Thymus (tissue), 11 donors: ENCODE measurements at regions not wholly inside any gene's neighbourhood (a gene's known extent, or its start where the extent isn't known, plus 50 kb on each side); places are given as distances from the start of the nearest gene placed in this dataset.

Experiments used
- DNase-seq, 9 donors: peaks; one replicate each; pipeline ENCODE4 v3.0.0-alpha.2; 2013; ENCODE audit warnings: low spot score in 9 of 9, low read depth in 6 of 9, missing footprints in 1 of 9
- H3K27ac ChIP-seq, 2 donors: one replicate each; pipeline ENCODE4 v1.5.1; 2013; ENCODE audit warnings: control low read depth in 1 of 2, low read depth in 1 of 2, low read length in 1 of 2, mild to moderate bottlenecking in 1 of 2, moderate library complexity in 1 of 2
- H3K27me3 ChIP-seq, 2 donors: one replicate each; pipeline ENCODE4 v1.5.1; 2013; ENCODE audit warnings: low read length in 1 of 2; ENCODE audit not compliant: control insufficient read depth in 2 of 2, insufficient read depth in 1 of 2
- H3K36me3 ChIP-seq, 2 donors: one replicate each; pipeline ENCODE4 v1.5.1; 2013; ENCODE audit warnings: low read length in 1 of 2, mild to moderate bottlenecking in 1 of 2, moderate library complexity in 1 of 2; ENCODE audit not compliant: control insufficient read depth in 2 of 2, insufficient read depth in 2 of 2
- H3K4me1 ChIP-seq, 2 donors: one replicate each; pipeline ENCODE4 v1.5.1; 2013; ENCODE audit warnings: low read length in 2 of 2; ENCODE audit not compliant: control insufficient read depth in 2 of 2, insufficient read depth in 2 of 2
- H3K4me3 ChIP-seq, 2 donors: one replicate each; pipeline ENCODE4 v1.5.1; 2013; ENCODE audit warnings: low read length in 2 of 2, control low read depth in 1 of 2, mild to moderate bottlenecking in 1 of 2
- H3K9me3 ChIP-seq, 2 donors: one replicate each; pipeline ENCODE4 v1.5.1; 2013; ENCODE audit warnings: low read length in 1 of 2, mild to moderate bottlenecking in 1 of 2; ENCODE audit not compliant: control insufficient read depth in 2 of 2, insufficient read depth in 1 of 2
- WGBS: extraction: QIAGEN DNeasy Blood & Tissue Kit; methylation state at CpG from one replicate; pipeline ENCODE4 v1.1.7; 2013; 5-methylcytosine and 5-hydroxymethylcytosine counted together
- donor health status: healthy.

DNA sequence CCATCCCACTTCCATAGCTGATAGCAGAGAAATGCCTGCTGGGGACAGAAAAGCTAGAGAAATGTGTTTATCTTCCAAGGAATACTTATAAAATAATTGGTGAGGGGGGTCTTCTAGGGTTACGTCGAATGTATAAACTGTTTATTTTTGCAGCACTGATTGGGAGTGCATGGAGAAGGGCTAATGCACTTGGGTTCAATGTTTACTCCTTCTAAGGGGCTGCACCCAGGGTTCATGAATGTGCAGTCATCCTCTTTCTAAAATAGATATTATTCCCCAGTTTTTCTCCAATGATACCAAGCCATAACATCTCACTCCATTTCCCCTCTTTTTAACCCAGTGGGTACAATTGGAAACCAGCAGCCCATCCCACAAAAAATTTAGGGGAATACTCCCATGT, 336.9 kb downstream of the ETS1 start:
- Histone ChIP-seq H3K9me3 (no peaks in the 10 kb centered on the region), H3K4me3 (no peak overlapping the region), H3K4me1 (no peaks in the 10 kb centered on the region), H3K27me3 (no peaks in the 10 kb centered on the region), H3K27ac (no peak overlapping the region), H3K36me3 (no peaks in the 10 kb centered on the region)
- DNase-seq, result no peak
- 98% methylated on average over 2 of the region's 2 CpGs for WGBS

DNA sequence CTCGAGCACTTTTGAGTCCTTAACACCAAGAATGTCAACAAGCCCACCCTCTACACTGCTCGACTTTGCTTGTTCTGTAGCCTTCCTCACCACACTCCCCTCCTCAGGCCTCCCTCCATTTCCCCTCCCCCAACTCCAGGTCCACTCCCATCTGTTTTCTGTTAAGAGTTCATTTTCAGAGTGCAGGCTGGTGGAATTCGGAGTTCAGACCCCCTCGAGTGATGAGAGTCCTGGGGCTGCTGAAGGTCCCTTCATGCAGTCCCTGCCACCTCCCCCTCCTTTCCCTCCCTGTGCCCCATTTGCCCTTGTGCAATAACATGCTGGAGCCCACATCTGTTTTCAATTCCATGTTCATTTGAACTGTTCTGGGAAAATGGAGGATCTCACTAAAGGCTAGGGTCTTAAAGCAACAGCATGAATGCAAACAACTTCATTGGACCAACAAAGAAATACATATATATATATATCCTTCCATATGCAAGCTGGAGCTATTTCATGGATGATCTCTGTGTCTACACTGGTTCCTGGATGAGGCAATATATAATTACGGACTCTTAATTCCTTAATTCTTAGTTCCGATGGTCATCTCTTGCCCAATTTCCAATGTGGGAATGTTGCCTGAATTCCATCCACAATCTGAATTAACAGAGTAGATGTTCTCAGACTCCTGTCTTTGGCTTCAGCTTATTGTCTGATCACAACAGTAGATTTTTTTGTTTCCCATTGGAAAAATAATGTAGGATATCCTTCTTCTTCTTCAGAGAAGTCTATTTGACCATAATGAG, 340.4 kb downstream of the ETS1 start:
- H3K4me1 ChIP-seq, result no peaks in the 10 kb centered on the region
- no peak for DNase-seq
- H3K9me3 ChIP-seq, result no peaks in the 10 kb centered on the region
- 96% methylated on average over 6 of the region's 6 CpGs for WGBS
- no peak overlapping the region for H3K4me3 ChIP-seq
- no peak overlapping the region for H3K27ac ChIP-seq
- H3K36me3 ChIP-seq, result no peaks in the 10 kb centered on the region
- no peaks in the 10 kb centered on the region for H3K27me3 ChIP-seq

DNA sequence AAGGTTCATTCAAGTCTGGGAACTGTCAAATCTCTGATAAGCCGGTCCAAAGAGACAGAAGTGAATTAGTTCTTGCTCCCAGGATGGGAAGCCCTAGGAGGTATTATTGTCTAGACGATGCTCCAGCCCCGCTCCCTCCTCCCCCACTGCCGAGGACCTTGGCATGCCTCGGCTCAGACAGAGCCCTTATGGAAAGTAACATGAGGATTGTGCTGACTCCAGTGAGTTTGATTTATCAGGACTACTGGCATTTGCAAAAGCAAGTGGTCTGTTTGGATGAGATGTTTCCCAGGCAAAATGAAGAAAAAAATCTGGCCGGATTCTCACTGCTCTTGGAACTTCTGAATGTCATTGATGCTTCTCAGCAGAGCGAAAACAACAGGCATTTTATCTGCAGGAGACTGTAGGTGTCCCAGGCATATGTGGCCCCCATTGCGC, 341.0 kb downstream of the ETS1 start:
- Histone ChIP-seq H3K36me3 (no peaks in the 10 kb centered on the region), H3K4me1 (no peaks in the 10 kb centered on the region), H3K4me3 (no peak overlapping the region), H3K27me3 (no peaks in the 10 kb centered on the region), H3K27ac (no peak overlapping the region), H3K9me3 (no peaks in the 10 kb centered on the region)
- WGBS, result 93% methylated on average over 8 of the region's 8 CpGs
- no peak for DNase-seq

DNA sequence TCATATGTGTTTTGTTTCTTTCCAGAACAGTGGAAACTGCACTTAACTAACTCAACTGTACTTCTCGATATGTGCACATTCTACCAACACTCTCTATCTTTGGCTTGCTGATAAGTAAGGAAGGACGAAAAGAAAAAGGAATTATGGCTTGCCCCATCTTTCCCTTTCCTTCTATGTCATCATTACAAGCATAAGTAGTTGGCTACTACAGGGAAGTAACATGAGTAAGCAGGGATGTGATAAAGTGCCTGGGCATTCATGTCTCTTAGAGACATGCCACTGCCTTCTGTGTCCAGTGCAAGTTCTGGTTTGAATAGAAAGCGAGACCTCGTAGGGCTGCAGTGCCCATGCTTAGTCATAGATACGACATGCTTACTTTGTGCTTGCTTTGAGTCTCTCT, 342.5 kb downstream of the ETS1 start:
- Histone ChIP-seq H3K27ac (no peak overlapping the region), H3K27me3 (no peaks in the 10 kb centered on the region), H3K4me3 (no peak overlapping the region), H3K9me3 (no peaks in the 10 kb centered on the region), H3K4me1 (no peaks in the 10 kb centered on the region), H3K36me3 (no peaks in the 10 kb centered on the region)
- WGBS, result 98% methylated on average over 5 of the region's 5 CpGs
- DNase-seq, result no peak

DNA sequence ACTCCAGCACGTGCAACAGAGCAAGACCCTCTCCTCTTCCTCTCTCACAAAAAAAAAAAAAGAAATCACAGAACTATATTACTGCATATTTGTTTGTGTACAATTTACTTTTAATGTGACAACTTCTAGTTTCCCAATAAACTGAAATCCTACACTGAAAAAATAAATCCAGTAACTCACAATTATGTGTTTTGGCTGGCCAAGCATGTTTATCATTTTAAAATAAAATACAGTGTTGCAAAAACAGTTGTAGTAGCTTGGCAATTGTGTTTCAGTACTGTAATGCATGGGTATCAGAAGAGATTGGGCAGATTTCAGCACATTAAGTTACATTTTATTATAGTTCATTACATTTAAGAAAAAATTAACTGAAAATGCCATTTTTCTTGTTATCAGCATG, 344.9 kb downstream of the ETS1 start:
- Histone ChIP-seq H3K27me3 (no peaks in the 10 kb centered on the region), H3K36me3 (no peaks in the 10 kb centered on the region), H3K27ac (no peak overlapping the region), H3K4me3 (no peak overlapping the region), H3K4me1 (peaks cover 0 to 5% of the 10 kb centered on the region in 2 donors), H3K9me3 (no peaks in the 10 kb centered on the region)
- DNase-seq, result no peak
- 92% methylated on average over 1 of the region's 1 CpG for WGBS

DNA sequence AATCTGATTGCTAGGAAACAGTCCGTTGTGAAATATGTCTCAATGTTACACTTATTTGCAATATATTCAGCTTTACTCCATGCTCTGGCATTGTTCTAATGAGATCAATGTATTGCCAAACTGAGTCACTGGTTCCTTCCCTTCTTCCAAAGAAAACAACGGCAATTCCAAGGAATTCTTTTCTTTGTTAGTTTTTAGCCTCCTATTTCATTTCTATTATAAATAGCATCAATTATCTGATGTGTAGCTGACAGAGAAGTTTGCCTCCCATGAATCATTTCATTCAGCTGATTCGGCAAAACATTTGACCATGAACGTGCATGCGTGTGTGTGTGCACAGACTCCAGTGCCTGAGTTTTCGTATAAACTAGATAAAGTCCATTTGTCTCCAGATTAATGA, 346.8 kb downstream of the ETS1 start:
- H3K27me3 ChIP-seq, result no peaks in the 10 kb centered on the region
- no peaks in the 10 kb centered on the region for H3K9me3 ChIP-seq
- H3K36me3 ChIP-seq, result no peaks in the 10 kb centered on the region
- DNase-seq, result no peak
- H3K27ac ChIP-seq, result no peak overlapping the region
- 93% methylated on average over 6 of the region's 6 CpGs for WGBS
- H3K4me1 ChIP-seq, result peaks cover 0 to 5% of the 10 kb centered on the region in 2 donors
- H3K4me3 ChIP-seq, result no peak overlapping the region

DNA sequence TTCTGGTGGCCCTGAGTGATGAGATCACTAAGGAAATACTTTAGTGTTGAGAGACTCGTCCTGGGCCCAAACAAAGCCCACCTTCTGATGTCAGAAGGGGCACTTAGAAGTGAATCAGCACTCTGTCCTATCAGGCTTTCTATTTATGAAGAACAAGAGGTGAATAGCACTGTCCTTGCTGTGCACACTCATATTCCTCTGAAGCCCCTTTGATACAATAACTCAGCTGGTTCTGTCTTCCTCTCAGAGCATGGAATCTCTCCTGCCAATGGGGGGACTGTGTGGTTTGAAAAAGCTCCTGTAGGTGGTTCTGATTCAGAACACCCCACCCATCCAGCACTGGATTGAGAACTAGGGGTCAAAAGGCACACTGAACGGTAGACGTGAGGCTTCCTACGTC, 348.1 kb downstream of the ETS1 start:
- Histone ChIP-seq H3K4me1 (peaks cover 0 to 5% of the 10 kb centered on the region in 2 donors), H3K27me3 (no peaks in the 10 kb centered on the region), H3K36me3 (no peaks in the 10 kb centered on the region), H3K4me3 (no peak overlapping the region), H3K27ac (peak overlapping the region in 1 of 2 donors; percentile 15), H3K9me3 (no peaks in the 10 kb centered on the region)
- DNase-seq, result peak in 2 of 9 donors; percentile 5 to 13
- 80% methylated on average over 4 of the region's 4 CpGs for WGBS

DNA sequence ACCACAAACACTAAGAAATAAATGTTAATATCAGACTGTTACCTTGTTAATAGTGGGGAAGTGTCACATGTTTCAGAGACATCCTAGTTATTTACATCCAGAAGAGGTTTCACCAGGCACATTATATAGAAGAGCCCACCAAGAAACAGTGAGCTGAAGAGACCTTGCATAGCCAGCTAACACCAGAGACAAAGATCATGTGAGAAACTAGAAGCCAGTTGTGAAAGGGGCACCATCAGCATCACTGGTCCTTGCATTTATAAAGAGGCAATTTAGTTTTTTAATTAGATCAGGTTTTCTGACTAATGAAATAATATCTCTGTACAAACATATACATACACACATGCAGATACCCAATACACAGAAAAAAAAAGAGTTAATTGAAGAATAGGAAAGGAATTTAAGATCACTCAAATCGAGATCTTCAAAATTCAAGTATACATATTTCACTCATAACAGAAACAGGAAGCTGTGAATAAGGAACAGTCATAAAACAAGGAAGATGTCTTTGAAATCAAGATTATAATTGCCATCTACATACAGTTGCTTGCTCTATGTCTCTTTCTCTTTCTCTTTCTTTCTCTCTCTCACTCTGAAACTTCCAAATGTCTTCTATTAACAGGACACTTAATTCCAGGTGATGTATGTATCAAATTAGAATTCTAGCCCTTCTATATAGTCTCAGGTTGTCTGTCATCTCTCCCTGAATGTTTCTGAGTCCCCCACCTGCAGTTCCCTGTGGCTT, 348.7 kb downstream of the ETS1 start:
- peaks cover 0 to 5% of the 10 kb centered on the region in 2 donors for H3K4me1 ChIP-seq
- H3K27me3 ChIP-seq, result no peaks in the 10 kb centered on the region
- peak overlapping the region in 1 of 2 donors; percentile 15 for H3K27ac ChIP-seq
- WGBS, result 7% methylated on average over 1 of the region's 1 CpG
- no peaks in the 10 kb centered on the region for H3K9me3 ChIP-seq
- no peak overlapping the region for H3K4me3 ChIP-seq
- DNase-seq, result peak in 3 of 9 donors; percentile 2 to 43 (median 2)
- no peaks in the 10 kb centered on the region for H3K36me3 ChIP-seq
